A549 (cell line): ENCODE measurements at regions not wholly inside any gene's neighbourhood (a gene's known extent, or its start where the extent isn't known, plus 50 kb on each side); places are given as distances from the start of the nearest gene placed in this dataset.

Experiments used
- ATAC-seq, 2 experiments: fragments of 200-7000 bp in 1 of 2; fragments of >200 bp in 1 of 2; cut with Nextera tagmentation in 1 of 2; cut with Tn5 transposase in 1 of 2; 3 replicates each; pipeline versions ENCODE4 v1.8.0 to v1.9.1; 2018 to 2020; ENCODE audit warnings: mild to moderate bottlenecking in 1 of 2, moderate library complexity in 1 of 2
- CTCF ChIA-PET: fragments of 300-600 bp; sonication (Branson Sonifier 250); formaldehyde crosslinking; extraction: SDS; loops from one replicate; lab custom pipeline; 2021; ENCODE audit warnings: antibody characterized with exemption, inconsistent platforms; lab: Yijun Ruan, JAX
- POLR2A ChIA-PET: fragments of 350-600 bp; formaldehyde crosslinking; extraction: SDS; loops from one replicate; lab custom pipeline; 2021; ENCODE audit warnings: antibody characterized with exemption, inconsistent platforms; lab: Yijun Ruan, JAX
- DNase-seq, 2 experiments: peaks; one replicate each; pipeline versions ENCODE4 v3.0.0 to v3.0.0-alpha.2; 2011 to 2016; ENCODE audit warnings: low read depth in 1 of 2, low spot score in 1 of 2
- FAIRE-seq: peaks from 2 replicates; lab custom pipeline; 2011; peaks lifted over from hg19 to GRCh38; lab: Jason Lieb, UNC
- H3K27ac ChIP-seq, 2 experiments: fragments of >200 bp; sonication (Bioruptor Twin); formaldehyde crosslinking; 3 replicates each; pipeline ENCODE4 v1.5.1; 2016 to 2017
- H3K4me1 ChIP-seq: fragments of >200 bp; sonication (Bioruptor Twin); formaldehyde crosslinking; 3 replicates; pipeline ENCODE4 v1.6.1; 2016
- H3K4me2 ChIP-seq: fragments of >200 bp; sonication (Bioruptor Twin); formaldehyde crosslinking; 3 replicates; pipeline ENCODE4 v1.6.1; 2016
- H3K4me3 ChIP-seq: fragments of >200 bp; sonication (Bioruptor Twin); formaldehyde crosslinking; 3 replicates; pipeline ENCODE4 v1.5.1; 2016
- H3K9me3 ChIP-seq: fragments of >200 bp; sonication (Bioruptor Twin); formaldehyde crosslinking; 3 replicates; pipeline ENCODE4 v1.6.1; 2016
- ATOH8 ChIP-seq: fragments of 250-450 bp; sonication (Bioruptor Pico); IDR thresholded peaks from 2 replicates; pipeline ENCODE4 v1.5.0; 2020; ENCODE audit warnings: low read depth, mild to moderate bottlenecking, moderate library complexity
- CBX2 ChIP-seq: fragments of 200-600 bp; sonication (generic); IDR thresholded peaks from 2 replicates; pipeline ENCODE4 v1.6.1; 2016; ENCODE audit warnings: low read depth, mild to moderate bottlenecking, borderline replicate concordance
- CBX8 ChIP-seq: fragments of 200-600 bp; sonication (generic); IDR thresholded peaks from 2 replicates; pipeline ENCODE4 v1.6.1; 2016
- FOSL2 ChIP-seq, 2 experiments: fragments of 450-650 bp in 1 of 2; fragments of >200 bp in 1 of 2; sonication (Bioruptor Twin) in 1 of 2; formaldehyde crosslinking; IDR thresholded peaks; 2 replicates each; pipeline versions ENCODE4 v1.5.0 to v1.6.1; 2016 to 2020; ENCODE audit warnings: mild to moderate bottlenecking in 1 of 2, moderate library complexity in 1 of 2
- HDAC2 ChIP-seq: fragments of 200-600 bp; sonication (generic); IDR thresholded peaks from 2 replicates; pipeline ENCODE4 v1.6.1; 2016
- HOXB13 ChIP-seq: fragments of 250-450 bp; sonication (Bioruptor Pico); IDR thresholded peaks from 2 replicates; pipeline ENCODE4 v1.5.0; 2020; ENCODE audit warnings: low read depth, mild to moderate bottlenecking, moderate library complexity
- HOXB5 ChIP-seq: fragments of 250-450 bp; sonication (Bioruptor Pico); IDR thresholded peaks from 2 replicates; pipeline ENCODE4 v1.5.0; 2020; ENCODE audit warnings: mild to moderate bottlenecking, moderate library complexity
- KDM1A ChIP-seq: fragments of 200-600 bp; sonication (generic); IDR thresholded peaks from 2 replicates; pipeline ENCODE4 v1.6.1; 2016; ENCODE audit warnings: low read depth, mild to moderate bottlenecking
- MAFK ChIP-seq: fragments of 450-650 bp; IDR thresholded peaks from 2 replicates; pipeline ENCODE4 v1.6.1; 2014; ENCODE audit not compliant: partially characterized antibody
- POLR2AphosphoS2 ChIP-seq: conservative IDR thresholded peaks from 2 replicates; pipeline ENCODE4 v1.6.1; 2012; ENCODE audit warnings: low read length, improper control_type of control experiment, inconsistent platforms
- RFX5 ChIP-seq: fragments of 450-650 bp; IDR thresholded peaks from 2 replicates; pipeline ENCODE4 v1.7.1; 2014; ENCODE audit warnings: antibody characterized with exemption, mild to moderate bottlenecking, moderate library complexity
- RNF2 ChIP-seq: fragments of 200-600 bp; sonication (generic); IDR thresholded peaks from 2 replicates; pipeline ENCODE4 v1.6.1; 2016; ENCODE audit warnings: low read depth, mild to moderate bottlenecking, antibody characterized with exemption, moderate library complexity, borderline replicate concordance
- TFCP2L1 ChIP-seq: fragments of 250-450 bp; sonication (Bioruptor Pico); IDR thresholded peaks from 2 replicates; pipeline ENCODE4 v1.5.0; 2021; ENCODE audit warnings: mild to moderate bottlenecking
- TP53 ChIP-seq: fragments of 250-450 bp; sonication (Bioruptor Pico); IDR thresholded peaks from 2 replicates; pipeline ENCODE4 v1.5.0; 2021; ENCODE audit warnings: mild to moderate bottlenecking, moderate library complexity
- USF2 ChIP-seq: fragments of 450-650 bp; IDR thresholded peaks from 2 replicates; pipeline ENCODE4 v1.6.1; 2014; ENCODE audit warnings: antibody characterized with exemption
- WGBS: methylation state at CpG from one replicate; pipeline ENCODE4 v1.1.6; 2017; ENCODE audit errors: missing lambda C conversion rate; 5-methylcytosine and 5-hydroxymethylcytosine counted together
- TF ChIP-seq, protein P1 (sequence below): fragments of >200 bp; sonication (Bioruptor Twin); formaldehyde crosslinking; IDR thresholded peaks from 3 replicates; pipeline ENCODE4 v1.5.1; 2016
- TF ChIP-seq, protein P2 (sequence below): IDR thresholded peaks from 2 replicates; pipeline ENCODE4 v1.6.1; 2012

DNA sequence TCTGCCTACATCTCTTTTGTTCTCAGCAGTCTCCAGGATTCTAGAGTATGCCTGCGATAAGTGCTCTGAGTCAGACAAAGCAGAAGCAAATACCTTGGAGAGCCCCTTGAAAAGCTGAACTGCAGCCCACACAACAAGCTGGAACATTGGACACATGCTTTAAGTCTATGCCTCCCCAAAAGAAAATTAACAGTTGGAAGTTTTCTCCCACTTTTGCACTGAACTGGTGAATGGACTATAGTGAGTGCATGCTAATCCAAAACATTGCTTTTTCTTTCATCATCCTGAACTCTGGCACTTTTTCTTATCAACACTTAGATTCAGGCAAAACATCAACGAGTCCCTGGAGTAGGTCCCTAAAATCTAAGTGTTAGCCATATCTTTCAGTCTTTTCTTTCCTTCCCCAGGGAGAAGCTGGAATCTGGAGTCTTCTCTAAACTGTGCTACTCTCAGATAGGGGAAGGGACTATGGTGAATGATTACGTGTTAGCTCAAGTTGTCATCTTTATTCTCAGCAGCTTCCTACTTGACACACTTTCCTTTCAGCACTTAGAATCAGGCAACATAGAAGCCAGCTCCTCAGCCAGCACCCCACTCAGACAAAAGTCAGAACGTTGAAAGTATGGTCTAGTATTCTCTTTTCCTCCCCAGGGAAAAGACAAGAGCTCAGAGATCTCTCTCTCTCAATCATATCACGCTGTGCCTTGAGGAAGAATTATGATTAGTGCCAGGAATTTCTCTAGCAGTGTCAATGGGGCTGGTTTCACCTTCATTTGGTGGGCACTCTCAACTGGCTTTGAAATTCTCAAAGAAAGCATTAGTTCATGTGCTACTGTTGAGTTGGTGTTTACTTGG, 811.0 kb upstream of the GJE1 start:
- WGBS: 50% methylated on average over 5 of the region's 5 CpGs
- DNase-seq (no peak), ATAC-seq (no peak), FAIRE-seq (no peak)
- Histone ChIP-seq H3K4me3 (no peak overlapping the region), H3K27ac (peak overlapping the region; percentile 45 to 66; a peak in 5 of 6 replicates), H3K9me3 (no peaks in the 10 kb centered on the region), H3K4me2 (no peak overlapping the region; the same call in 2 of the 3 replicates), H3K4me1 (peaks cover 20% of the 10 kb centered on the region; the same call in 2 of the 3 replicates)
- ChIA-PET CTCF (interaction anchor here (0.6 kb wide), 1 partner anchor 1732 kb away, joined by 3 read pairs; no protein-coding TSS in a partner anchor), POLR2A (no interaction called here)
- no peak for TF ChIP-seq HOXB13 (CRISPR knock-in tag)
- TF ChIP-seq MAFK: no peak
- TF ChIP-seq RNF2: no peak
- TF ChIP-seq TFCP2L1 (CRISPR knock-in tag): no peak
- TF ChIP-seq ATOH8 (CRISPR knock-in tag): no peak
- TF ChIP-seq, protein P1, sequence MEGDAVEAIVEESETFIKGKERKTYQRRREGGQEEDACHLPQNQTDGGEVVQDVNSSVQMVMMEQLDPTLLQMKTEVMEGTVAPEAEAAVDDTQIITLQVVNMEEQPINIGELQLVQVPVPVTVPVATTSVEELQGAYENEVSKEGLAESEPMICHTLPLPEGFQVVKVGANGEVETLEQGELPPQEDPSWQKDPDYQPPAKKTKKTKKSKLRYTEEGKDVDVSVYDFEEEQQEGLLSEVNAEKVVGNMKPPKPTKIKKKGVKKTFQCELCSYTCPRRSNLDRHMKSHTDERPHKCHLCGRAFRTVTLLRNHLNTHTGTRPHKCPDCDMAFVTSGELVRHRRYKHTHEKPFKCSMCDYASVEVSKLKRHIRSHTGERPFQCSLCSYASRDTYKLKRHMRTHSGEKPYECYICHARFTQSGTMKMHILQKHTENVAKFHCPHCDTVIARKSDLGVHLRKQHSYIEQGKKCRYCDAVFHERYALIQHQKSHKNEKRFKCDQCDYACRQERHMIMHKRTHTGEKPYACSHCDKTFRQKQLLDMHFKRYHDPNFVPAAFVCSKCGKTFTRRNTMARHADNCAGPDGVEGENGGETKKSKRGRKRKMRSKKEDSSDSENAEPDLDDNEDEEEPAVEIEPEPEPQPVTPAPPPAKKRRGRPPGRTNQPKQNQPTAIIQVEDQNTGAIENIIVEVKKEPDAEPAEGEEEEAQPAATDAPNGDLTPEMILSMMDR: no peak
- no peak for TF ChIP-seq KDM1A
- TF ChIP-seq TP53 (CRISPR knock-in tag): no peak

DNA sequence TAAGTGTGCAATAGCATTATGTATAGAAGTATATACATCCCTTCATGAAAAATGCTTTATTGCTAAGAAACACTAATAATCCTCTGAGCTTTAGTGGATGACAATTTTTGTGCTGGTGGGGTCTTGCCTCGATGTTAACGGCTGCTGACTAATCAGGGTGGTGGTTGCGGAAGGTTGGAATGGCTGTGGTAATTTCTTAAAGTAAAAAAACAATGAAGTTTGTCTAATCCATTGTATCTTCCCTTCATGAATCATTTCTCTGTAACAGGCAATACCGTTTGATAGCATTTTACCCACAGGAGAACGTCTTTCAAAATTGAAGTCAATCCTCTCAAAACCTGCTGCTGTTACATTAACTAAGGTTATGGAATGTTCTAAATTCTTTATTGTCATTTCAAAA, 816.5 kb upstream of the GJE1 start:
- TF ChIP-seq, protein P2, sequence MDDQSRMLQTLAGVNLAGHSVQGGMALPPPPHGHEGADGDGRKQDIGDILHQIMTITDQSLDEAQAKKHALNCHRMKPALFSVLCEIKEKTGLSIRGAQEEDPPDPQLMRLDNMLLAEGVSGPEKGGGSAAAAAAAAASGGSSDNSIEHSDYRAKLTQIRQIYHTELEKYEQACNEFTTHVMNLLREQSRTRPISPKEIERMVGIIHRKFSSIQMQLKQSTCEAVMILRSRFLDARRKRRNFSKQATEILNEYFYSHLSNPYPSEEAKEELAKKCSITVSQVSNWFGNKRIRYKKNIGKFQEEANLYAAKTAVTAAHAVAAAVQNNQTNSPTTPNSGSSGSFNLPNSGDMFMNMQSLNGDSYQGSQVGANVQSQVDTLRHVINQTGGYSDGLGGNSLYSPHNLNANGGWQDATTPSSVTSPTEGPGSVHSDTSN: no peak
- no peak for TF ChIP-seq KDM1A
- TF ChIP-seq POLR2AphosphoS2: no peak
- TF ChIP-seq HOXB5 (CRISPR knock-in tag): no peak
- no peak for TF ChIP-seq HDAC2
- no peak for TF ChIP-seq USF2
- no peak for TF ChIP-seq CBX2
- TF ChIP-seq, protein P1: no peak
- TF ChIP-seq CBX8: no peak
- no peak for TF ChIP-seq RFX5
- TF ChIP-seq FOSL2 (IDR thresholded peaks at IDR 0.05): no peak
- no peak for TF ChIP-seq FOSL2 (CRISPR knock-in tag; IDR thresholded peaks at IDR 0.05)
- POLR2A ChIA-PET: no interaction called here
- 91% methylated on average over 5 of the region's 5 CpGs for WGBS

More for the DNA sequence above, 816.5 kb upstream of the GJE1 start:
- Histone ChIP-seq H3K4me1 (peaks cover under 1% of the 10 kb centered on the region; the same call in 1 of the 3 replicates), H3K4me3 (no peak overlapping the region), H3K27ac (no peak overlapping the region), H3K9me3 (no peaks in the 10 kb centered on the region), H3K4me2 (no peak overlapping the region)
- CTCF ChIA-PET: no interaction called here
- ATAC-seq (no peak), FAIRE-seq (no peak), DNase-seq (no peak)
